ENCODE measurements at regions not wholly inside any gene's neighbourhood (a gene's known extent, or its start where the extent isn't known, plus 50 kb on each side); places are given as distances from the start of the nearest gene placed in this dataset.

- TF ChIP-seq CTCF (IDR thresholded peaks at IDR 0.05; ENCODE audit: low read depth, low read length, poor library complexity, severe bottlenecking), result no peak
- no peak for TF ChIP-seq EZH2phosphoT487 (IDR thresholded peaks at IDR 0.05; ENCODE audit: borderline replicate concordance, low read length)
These were observed 82.7 kb downstream of the SDR9C7 start for GRCh38 chr12:56851462-56851861.
